ENCODE measurements at regions not wholly inside any gene's neighbourhood (a gene's known extent, or its start where the extent isn't known, plus 50 kb on each side); places are given as distances from the start of the nearest gene placed in this dataset.

- TF ChIP-seq CTCF (IDR thresholded peaks at IDR 0.05; ENCODE audit: low read length) (no peak), EZH2 (IDR thresholded peaks at IDR 0.05; ENCODE audit: borderline replicate concordance, low read length) (no peak)
Observed at GRCh38 chrX:39309721-39310152, 508.5 kb downstream of the MID1IP1 start.
